A673 (cell line): ENCODE measurements at regions not wholly inside any gene's neighbourhood (a gene's known extent, or its start where the extent isn't known, plus 50 kb on each side); places are given as distances from the start of the nearest gene placed in this dataset.

Experiments used
- BruUV-seq: library from RNA; stranded (reverse); fragments of 400-500 nt; replicated peaks from 2 replicates; lab custom pipeline; 2021; lab: Mats Ljungman, UMichigan
- CTCF ChIA-PET: fragments of 300-600 bp; sonication (Branson Sonifier 250); formaldehyde crosslinking; loops from one replicate; lab custom pipeline; 2022; ENCODE audit warnings: antibody characterized with exemption; lab: Charles Lee
- POLR2A ChIA-PET: fragments of 300-600 bp; sonication (Branson Sonifier 250); formaldehyde crosslinking; loops from one replicate; lab custom pipeline; 2022; ENCODE audit warnings: antibody characterized with exemption; ENCODE audit not compliant: low non-redundant PET; lab: Charles Lee
- DNase-seq: peaks from one replicate; pipeline ENCODE4 v3.0.0-alpha.2; 2015; ENCODE audit warnings: low spot score
- H3K27ac ChIP-seq: fragments of 200-600 bp; sonication (generic); 2 replicates; pipeline ENCODE4 v1.5.1; 2016; ENCODE audit warnings: mixed run types, low read depth, mild to moderate bottlenecking, mixed read lengths, antibody characterized with exemption, low read length; ENCODE audit not compliant: poor library complexity, severe bottlenecking
- H3K27me3 ChIP-seq: fragments of 200-600 bp; sonication (generic); replicated peaks from 2 replicates; pipeline ENCODE4 v1.6.1; 2017; ENCODE audit warnings: mixed run types, low read depth, mild to moderate bottlenecking, mixed read lengths, antibody characterized with exemption, low read length; ENCODE audit not compliant: insufficient read depth, poor library complexity
- H3K36me3 ChIP-seq: fragments of 200-600 bp; sonication (generic); 2 replicates; pipeline ENCODE4 v1.6.1; 2016; ENCODE audit warnings: mixed run types, mild to moderate bottlenecking, mixed read lengths, antibody characterized with exemption, low read length; ENCODE audit not compliant: insufficient read depth, poor library complexity, severe bottlenecking
- H3K4me1 ChIP-seq: fragments of 200-600 bp; sonication (generic); 2 replicates; pipeline ENCODE4 v1.6.1; 2017; ENCODE audit warnings: mixed run types, mild to moderate bottlenecking, mixed read lengths, antibody characterized with exemption, low read length; ENCODE audit not compliant: insufficient read depth, poor library complexity, severe bottlenecking
- H3K4me3 ChIP-seq: fragments of 200-600 bp; sonication (generic); 2 replicates; pipeline ENCODE4 v1.5.1; 2016; ENCODE audit warnings: low read depth, mixed run types, mild to moderate bottlenecking, mixed read lengths, low read length; ENCODE audit not compliant: poor library complexity, severe bottlenecking
- H3K9me3 ChIP-seq: fragments of 200-600 bp; sonication (generic); 2 replicates; pipeline ENCODE4 v1.6.1; 2016; ENCODE audit warnings: mixed run types, low read depth, mild to moderate bottlenecking, mixed read lengths, antibody characterized with exemption, low read length; ENCODE audit not compliant: poor library complexity, severe bottlenecking
- EZH2 ChIP-seq: fragments of 200-600 bp; sonication (generic); IDR thresholded peaks from 2 replicates; pipeline ENCODE4 v1.6.1; 2017; ENCODE audit warnings: borderline replicate concordance, low read depth, mild to moderate bottlenecking, mixed read lengths, antibody characterized with exemption, low read length; ENCODE audit not compliant: poor library complexity, severe bottlenecking
- intact Hi-C: fragments of 100-400 bp; cut with micrococcal nuclease; formaldehyde crosslinking; loops from one replicate; pipeline ENCODE4 v1.10.0; 2022; ENCODE audit not compliant: unreplicated experiment
- TF ChIP-seq, protein P1 (sequence below): fragments of 300-800, 200-600 bp; sonication (generic); conservative IDR thresholded peaks from 2 replicates; pipeline ENCODE4 v1.5.1; 2017; ENCODE audit warnings: low read depth, mild to moderate bottlenecking, antibody characterized with exemption, low read length, moderate library complexity, mixed read lengths

DNA sequence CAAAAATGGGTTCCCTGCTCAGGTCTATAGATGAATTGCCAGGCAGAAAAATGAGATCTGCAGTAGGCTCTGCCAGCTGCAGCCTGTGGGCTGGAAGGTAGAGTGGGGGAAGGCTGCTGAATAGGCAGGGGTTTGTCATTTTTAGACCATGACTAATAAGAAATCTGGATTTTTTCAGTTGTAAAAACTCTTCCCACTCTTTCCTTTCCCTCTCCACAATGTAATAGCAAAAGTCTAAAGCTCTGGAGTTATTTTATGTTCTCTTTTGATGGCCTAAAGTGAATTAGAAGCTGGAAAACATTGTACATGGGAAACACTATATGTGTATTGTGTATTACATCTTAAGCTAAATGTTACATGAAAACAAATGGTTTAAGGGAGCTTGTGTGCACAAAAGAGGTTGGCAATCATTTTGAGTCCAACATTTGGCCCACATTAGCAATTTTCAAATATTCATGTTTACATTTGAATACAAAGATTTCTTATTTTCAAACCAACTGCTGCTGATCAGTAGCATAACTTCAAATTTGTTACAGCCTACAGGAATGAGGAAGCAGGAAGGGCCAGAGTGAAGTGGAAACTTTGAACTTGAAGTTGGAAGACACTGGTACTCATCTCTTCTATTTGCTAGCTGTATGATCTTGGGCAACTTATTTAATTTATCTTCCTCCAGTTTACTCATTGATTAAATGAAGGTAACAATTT lies 407.1 kb downstream of the SLC4A3 start:
- POLR2A ChIA-PET, result no interaction called here
- no peaks in the 10 kb centered on the region for H3K9me3 ChIP-seq
- BruUV-seq, result no TSS peak
- DNase-seq, result no peak
- H3K36me3 ChIP-seq, result no peaks in the 10 kb centered on the region
- no peak for TF ChIP-seq EZH2
- TF ChIP-seq, protein P1, sequence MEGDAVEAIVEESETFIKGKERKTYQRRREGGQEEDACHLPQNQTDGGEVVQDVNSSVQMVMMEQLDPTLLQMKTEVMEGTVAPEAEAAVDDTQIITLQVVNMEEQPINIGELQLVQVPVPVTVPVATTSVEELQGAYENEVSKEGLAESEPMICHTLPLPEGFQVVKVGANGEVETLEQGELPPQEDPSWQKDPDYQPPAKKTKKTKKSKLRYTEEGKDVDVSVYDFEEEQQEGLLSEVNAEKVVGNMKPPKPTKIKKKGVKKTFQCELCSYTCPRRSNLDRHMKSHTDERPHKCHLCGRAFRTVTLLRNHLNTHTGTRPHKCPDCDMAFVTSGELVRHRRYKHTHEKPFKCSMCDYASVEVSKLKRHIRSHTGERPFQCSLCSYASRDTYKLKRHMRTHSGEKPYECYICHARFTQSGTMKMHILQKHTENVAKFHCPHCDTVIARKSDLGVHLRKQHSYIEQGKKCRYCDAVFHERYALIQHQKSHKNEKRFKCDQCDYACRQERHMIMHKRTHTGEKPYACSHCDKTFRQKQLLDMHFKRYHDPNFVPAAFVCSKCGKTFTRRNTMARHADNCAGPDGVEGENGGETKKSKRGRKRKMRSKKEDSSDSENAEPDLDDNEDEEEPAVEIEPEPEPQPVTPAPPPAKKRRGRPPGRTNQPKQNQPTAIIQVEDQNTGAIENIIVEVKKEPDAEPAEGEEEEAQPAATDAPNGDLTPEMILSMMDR, result no peak
- no peaks in the 10 kb centered on the region for H3K27me3 ChIP-seq
- intact Hi-C loops, result no loop called here
- CTCF ChIA-PET, result no interaction called here
- no peak overlapping the region for H3K27ac ChIP-seq
- no peak overlapping the region for H3K4me3 ChIP-seq
- no peaks in the 10 kb centered on the region for H3K4me1 ChIP-seq

DNA sequence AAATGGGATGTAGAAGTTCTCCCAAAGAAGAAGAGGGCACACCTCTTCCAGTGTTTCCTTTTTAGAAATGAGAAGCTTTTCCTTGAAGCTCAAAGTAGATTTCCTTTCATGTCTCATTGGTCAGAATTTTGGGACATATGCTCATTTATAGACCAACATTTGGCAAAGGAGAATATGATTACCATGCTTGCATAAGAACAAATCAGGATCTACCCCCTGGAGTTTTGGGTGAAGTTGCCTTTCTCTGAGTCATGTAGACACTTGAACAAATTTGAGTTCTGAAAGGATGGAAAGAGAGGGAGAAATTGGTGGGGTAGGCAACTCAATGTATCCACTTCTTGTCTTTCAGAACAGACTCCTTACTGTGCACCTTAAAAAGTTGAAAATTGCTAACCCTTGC lies 409.0 kb downstream of the SLC4A3 start:
- CTCF ChIA-PET, result no interaction called here
- Histone ChIP-seq H3K4me3 (no peak overlapping the region), H3K36me3 (no peaks in the 10 kb centered on the region), H3K9me3 (no peaks in the 10 kb centered on the region), H3K4me1 (peaks cover 4% of the 10 kb centered on the region), H3K27ac (no peak overlapping the region), H3K27me3 (no peaks in the 10 kb centered on the region)
- intact Hi-C loops, result no loop called here
- DNase-seq, result peak; percentile 19
- TF ChIP-seq EZH2, result no peak
- TF ChIP-seq, protein P1, result no peak
- POLR2A ChIA-PET, result no interaction called here
- no TSS peak for BruUV-seq

DNA sequence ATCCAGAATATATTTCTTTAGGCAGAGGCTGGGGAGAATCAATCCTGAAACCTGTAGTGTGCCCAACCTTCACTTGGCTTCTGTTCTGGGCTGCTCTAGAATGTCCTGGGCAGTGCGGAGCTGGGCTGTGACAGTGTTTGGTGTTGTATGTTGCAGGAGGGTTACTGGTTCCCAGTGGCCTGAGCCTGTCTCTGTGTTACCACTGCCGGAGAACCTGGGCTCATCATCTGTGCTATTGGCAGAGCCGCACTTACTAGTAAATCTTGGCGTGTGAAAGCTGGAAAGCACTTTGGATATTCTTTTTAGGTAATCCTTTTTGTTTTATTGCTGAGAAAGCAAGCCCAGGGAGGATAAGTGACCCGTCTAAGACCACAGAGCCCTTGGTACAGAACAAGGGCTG lies 412.9 kb downstream of the SLC4A3 start:
- H3K36me3 ChIP-seq, result no peaks in the 10 kb centered on the region
- no peaks in the 10 kb centered on the region for H3K27me3 ChIP-seq
- DNase-seq, result no peak
- H3K4me3 ChIP-seq, result no peak overlapping the region
- no TSS peak for BruUV-seq
- ChIA-PET POLR2A (no interaction called here), CTCF (no interaction called here)
- no peaks in the 10 kb centered on the region for H3K9me3 ChIP-seq
- H3K27ac ChIP-seq, result no peak overlapping the region
- intact Hi-C loops, result no loop called here
- no peak for TF ChIP-seq EZH2
- TF ChIP-seq, protein P1, result no peak
- peaks cover 20% of the 10 kb centered on the region for H3K4me1 ChIP-seq
